ENCODE measurements at regions not wholly inside any gene's neighbourhood (a gene's known extent, or its start where the extent isn't known, plus 50 kb on each side); places are given as distances from the start of the nearest gene placed in this dataset.

GRCh38 chr10:130368761-130369560 is 232.8 kb downstream of the GLRX3 start:
- no peak for TF ChIP-seq CTCF (conservative IDR thresholded peaks at IDR 0.05; ENCODE audit: low read length)
- no peak for TF ChIP-seq EZH2phosphoT487 (IDR thresholded peaks at IDR 0.05; ENCODE audit: borderline replicate concordance)
